WERI-Rb-1 (cell line): ENCODE measurements at regions not wholly inside any gene's neighbourhood (a gene's known extent, or its start where the extent isn't known, plus 50 kb on each side); places are given as distances from the start of the nearest gene placed in this dataset.

Experiments
- DNase-seq: peaks from one replicate; pipeline ENCODE4 v3.0.0-alpha.2; 2020
- H3K27ac ChIP-seq: fragments of 250-450 bp; sonication (Bioruptor Pico); 2 replicates; pipeline ENCODE4 v1.5.1; 2020; ENCODE audit warnings: mild to moderate bottlenecking, moderate library complexity
- H3K27me3 ChIP-seq: fragments of 250-450 bp; sonication (Bioruptor Pico); 2 replicates; pipeline ENCODE4 v1.5.1; 2021; ENCODE audit warnings: mild to moderate bottlenecking, low read depth, moderate library complexity; ENCODE audit not compliant: insufficient read depth, severe bottlenecking
- H3K36me3 ChIP-seq: fragments of 250-450 bp; sonication (Bioruptor Pico); 2 replicates; pipeline ENCODE4 v1.5.1; 2020; ENCODE audit warnings: mild to moderate bottlenecking, moderate library complexity
- H3K4me3 ChIP-seq: 2 replicates; pipeline ENCODE4 v1.5.1; 2011; ENCODE audit warnings: low read depth, mild to moderate bottlenecking, control low read depth, low read length
- H3K9me3 ChIP-seq: fragments of 250-450 bp; sonication (Bioruptor Pico); 2 replicates; pipeline ENCODE4 v1.5.1; 2021; ENCODE audit warnings: mild to moderate bottlenecking, moderate library complexity; ENCODE audit not compliant: severe bottlenecking
- CTCF ChIP-seq: IDR thresholded peaks from 2 replicates; pipeline ENCODE4 v1.5.1; 2011; ENCODE audit warnings: low read depth, mild to moderate bottlenecking, control low read depth, inconsistent platforms, low read length

DNA sequence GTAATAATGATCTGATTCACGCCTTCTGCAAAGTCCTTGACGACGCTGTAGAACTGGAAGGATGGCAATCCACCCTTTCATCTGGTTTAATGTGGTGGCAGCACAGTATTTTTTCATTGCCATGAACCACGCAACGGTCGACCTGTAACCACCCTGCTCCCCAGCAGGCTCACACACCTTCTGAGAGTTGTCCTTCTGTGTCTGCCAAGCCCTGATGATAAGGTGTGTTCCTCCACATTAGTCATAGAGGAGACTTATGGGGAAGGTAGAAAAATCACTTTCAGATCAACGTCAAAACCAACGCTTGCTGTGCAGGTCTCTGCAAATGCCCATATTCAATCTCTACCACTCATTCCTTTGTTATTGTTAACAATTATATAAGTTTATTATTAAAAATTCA lies 328.7 kb downstream of the SIPA1L2 start:
- no peak for DNase-seq
- Histone ChIP-seq H3K4me3 (no peak overlapping the region), H3K9me3 (no peaks in the 10 kb centered on the region), H3K27me3 (peaks cover 46% of the 10 kb centered on the region), H3K36me3 (no peaks in the 10 kb centered on the region), H3K27ac (no peak overlapping the region)
- no peak for TF ChIP-seq CTCF

GRCh38 chr1:232300466-232300865 lies 329.5 kb downstream of the SIPA1L2 start:
- Histone ChIP-seq H3K27ac (no peak overlapping the region), H3K36me3 (no peaks in the 10 kb centered on the region), H3K4me3 (no peak overlapping the region), H3K9me3 (no peaks in the 10 kb centered on the region), H3K27me3 (peaks cover 49% of the 10 kb centered on the region)
- no peak for TF ChIP-seq CTCF
- DNase-seq = no peak

DNA sequence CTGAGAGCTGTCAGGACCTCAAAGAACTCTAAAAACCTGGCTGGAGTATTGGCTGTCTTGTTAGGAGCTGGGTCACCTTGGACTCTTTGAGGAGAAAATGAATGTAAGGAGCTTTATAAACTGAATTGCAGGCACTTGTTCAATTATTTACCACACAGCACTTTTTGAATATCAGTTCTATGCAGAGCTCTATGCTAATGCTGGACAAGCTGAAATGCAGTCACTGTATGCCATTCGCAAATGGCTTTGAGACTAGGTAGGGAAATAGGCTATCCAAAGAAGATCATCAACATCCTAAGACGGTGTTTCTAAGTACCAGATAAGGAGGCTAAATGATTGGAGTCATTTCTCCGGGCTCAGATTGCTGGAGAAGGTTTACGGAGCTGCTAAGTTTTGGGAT lies 333.5 kb downstream of the SIPA1L2 start:
- Histone ChIP-seq H3K27ac (no peak overlapping the region), H3K36me3 (no peaks in the 10 kb centered on the region), H3K4me3 (no peak overlapping the region), H3K9me3 (no peaks in the 10 kb centered on the region), H3K27me3 (peaks cover 50% of the 10 kb centered on the region)
- no peak for TF ChIP-seq CTCF
- DNase-seq = no peak

DNA sequence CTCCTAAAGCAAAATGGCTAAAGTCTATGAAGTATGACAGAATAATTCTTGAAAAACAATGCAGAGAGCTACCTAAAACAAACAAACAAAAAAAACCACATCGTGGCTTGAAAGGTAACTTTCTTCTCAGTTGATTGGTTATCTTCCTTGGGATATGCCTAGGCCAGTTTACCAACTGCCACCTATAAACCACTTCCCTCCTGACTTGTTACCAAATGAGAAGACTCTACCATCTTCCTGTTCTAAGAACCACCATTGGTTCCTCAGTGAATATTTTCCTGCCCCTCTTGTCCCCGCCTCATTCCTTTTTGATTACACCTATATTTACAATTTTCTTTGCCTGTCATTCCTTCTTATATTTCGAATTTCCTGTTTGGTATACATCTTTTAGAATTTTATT lies 336.6 kb downstream of the SIPA1L2 start:
- DNase-seq = no peak
- H3K4me3 ChIP-seq = no peak overlapping the region
- H3K27ac ChIP-seq = no peak overlapping the region
- peaks cover 49% of the 10 kb centered on the region for H3K27me3 ChIP-seq
- H3K9me3 ChIP-seq = no peaks in the 10 kb centered on the region
- H3K36me3 ChIP-seq = no peaks in the 10 kb centered on the region
- no peak for TF ChIP-seq CTCF

GRCh38 chr1:232292818-232293217 lies 337.1 kb downstream of the SIPA1L2 start:
- H3K9me3 ChIP-seq = no peaks in the 10 kb centered on the region
- H3K36me3 ChIP-seq = no peaks in the 10 kb centered on the region
- peaks cover 52% of the 10 kb centered on the region for H3K27me3 ChIP-seq
- TF ChIP-seq CTCF = no peak
- H3K4me3 ChIP-seq = no peak overlapping the region
- H3K27ac ChIP-seq = no peak overlapping the region
- DNase-seq = no peak

DNA sequence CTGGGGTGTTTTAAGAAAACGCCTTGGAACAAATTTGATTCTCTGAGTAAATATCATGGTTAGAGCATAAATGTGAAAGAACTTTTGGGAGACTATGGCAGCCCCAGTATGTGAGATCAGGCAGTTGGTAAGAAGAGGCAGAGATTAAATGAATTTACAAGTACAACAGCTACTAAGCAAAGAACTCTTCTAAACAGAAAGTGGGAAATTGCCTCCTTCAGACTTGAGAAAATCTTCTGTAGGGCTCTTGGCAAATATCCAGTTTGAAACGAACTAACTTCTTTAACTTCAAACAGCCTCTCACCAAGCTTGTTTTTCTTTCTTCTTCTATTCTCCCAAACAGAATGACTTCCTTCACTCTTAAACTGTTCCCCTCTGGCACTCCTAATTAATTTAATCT lies 337.7 kb downstream of the SIPA1L2 start:
- peaks cover 52% of the 10 kb centered on the region for H3K27me3 ChIP-seq
- H3K4me3 ChIP-seq = no peak overlapping the region
- no peak for TF ChIP-seq CTCF
- no peak for DNase-seq
- no peaks in the 10 kb centered on the region for H3K36me3 ChIP-seq
- no peaks in the 10 kb centered on the region for H3K9me3 ChIP-seq
- no peak overlapping the region for H3K27ac ChIP-seq
